Lower lobe of right lung (tissue), 2 donors: ENCODE measurements at regions not wholly inside any gene's neighbourhood (a gene's known extent, or its start where the extent isn't known, plus 50 kb on each side); places are given as distances from the start of the nearest gene placed in this dataset.

ENCODE experiments used
- ATAC-seq, 2 donors: fragments of 200-7000 bp; cut with Tn5 transposase; one replicate each; pipeline ENCODE4 v1.9.1; 2020 to 2022; ENCODE audit warnings: mild to moderate bottlenecking in 2 of 2, moderate library complexity in 2 of 2
- DNase-seq: peaks from one replicate; pipeline ENCODE4 v3.0.0-alpha.2; 2020
- H3K27ac ChIP-seq: fragments of 200-600 bp; one replicate; pipeline ENCODE4 v1.8.0; 2022
- H3K27me3 ChIP-seq: fragments of 200-600 bp; one replicate; pipeline ENCODE4 v1.8.0; 2022; ENCODE audit warnings: low read depth
- H3K36me3 ChIP-seq: fragments of 200-600 bp; one replicate; pipeline ENCODE4 v1.8.0; 2022; ENCODE audit warnings: mild to moderate bottlenecking
- H3K4me1 ChIP-seq: fragments of 200-600 bp; one replicate; pipeline ENCODE4 v1.8.0; 2022
- H3K4me3 ChIP-seq: fragments of 200-600 bp; one replicate; pipeline ENCODE4 v1.8.0; 2022; ENCODE audit warnings: mild to moderate bottlenecking
- H3K9me3 ChIP-seq: fragments of 200-600 bp; one replicate; pipeline ENCODE4 v1.8.0; 2022
- intact Hi-C: fragments of 100-400 bp; cut with DNase I; formaldehyde crosslinking; loops from one replicate; pipeline ENCODE4 v1.11.0; 2022
- TF ChIP-seq, protein P1 (sequence below): fragments of 200-600 bp; IDR thresholded peaks from one replicate; pipeline ENCODE4 v1.8.0; 2022; ENCODE audit warnings: antibody characterized with exemption, mild to moderate bottlenecking
- donor health status: DM: no; HTN: yes; CAD: no; lungs with severe emphysema.

DNA sequence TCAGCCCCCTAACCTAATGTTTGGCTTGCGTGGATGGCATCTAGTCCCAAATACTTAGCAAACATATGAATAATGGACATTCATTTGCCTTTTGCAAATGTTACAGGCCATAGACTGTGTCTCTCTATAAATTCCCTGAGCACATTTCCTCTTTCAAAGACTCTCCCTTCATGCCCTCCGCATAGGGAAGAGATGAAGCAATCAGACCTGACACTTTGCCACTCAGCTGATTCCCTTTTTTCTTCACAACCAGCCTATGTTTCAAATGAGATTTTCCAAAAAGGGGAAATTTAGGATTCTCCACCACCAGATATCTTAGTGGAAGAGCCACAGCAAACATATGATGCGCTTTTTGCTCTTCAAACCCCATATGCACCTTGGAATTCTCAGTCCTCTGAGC is 453.7 kb downstream of the STK39 start:
- H3K27ac ChIP-seq = no peak overlapping the region
- H3K4me1 ChIP-seq = no peaks in the 10 kb centered on the region
- TF ChIP-seq, protein P1, sequence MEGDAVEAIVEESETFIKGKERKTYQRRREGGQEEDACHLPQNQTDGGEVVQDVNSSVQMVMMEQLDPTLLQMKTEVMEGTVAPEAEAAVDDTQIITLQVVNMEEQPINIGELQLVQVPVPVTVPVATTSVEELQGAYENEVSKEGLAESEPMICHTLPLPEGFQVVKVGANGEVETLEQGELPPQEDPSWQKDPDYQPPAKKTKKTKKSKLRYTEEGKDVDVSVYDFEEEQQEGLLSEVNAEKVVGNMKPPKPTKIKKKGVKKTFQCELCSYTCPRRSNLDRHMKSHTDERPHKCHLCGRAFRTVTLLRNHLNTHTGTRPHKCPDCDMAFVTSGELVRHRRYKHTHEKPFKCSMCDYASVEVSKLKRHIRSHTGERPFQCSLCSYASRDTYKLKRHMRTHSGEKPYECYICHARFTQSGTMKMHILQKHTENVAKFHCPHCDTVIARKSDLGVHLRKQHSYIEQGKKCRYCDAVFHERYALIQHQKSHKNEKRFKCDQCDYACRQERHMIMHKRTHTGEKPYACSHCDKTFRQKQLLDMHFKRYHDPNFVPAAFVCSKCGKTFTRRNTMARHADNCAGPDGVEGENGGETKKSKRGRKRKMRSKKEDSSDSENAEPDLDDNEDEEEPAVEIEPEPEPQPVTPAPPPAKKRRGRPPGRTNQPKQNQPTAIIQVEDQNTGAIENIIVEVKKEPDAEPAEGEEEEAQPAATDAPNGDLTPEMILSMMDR = no peak
- H3K4me3 ChIP-seq = no peak overlapping the region
- ATAC-seq = no peak
- intact Hi-C loops = no loop called here
- H3K27me3 ChIP-seq = no peaks in the 10 kb centered on the region
- peaks cover 7% of the 10 kb centered on the region for H3K9me3 ChIP-seq
- no peak for DNase-seq
- no peaks in the 10 kb centered on the region for H3K36me3 ChIP-seq

DNA sequence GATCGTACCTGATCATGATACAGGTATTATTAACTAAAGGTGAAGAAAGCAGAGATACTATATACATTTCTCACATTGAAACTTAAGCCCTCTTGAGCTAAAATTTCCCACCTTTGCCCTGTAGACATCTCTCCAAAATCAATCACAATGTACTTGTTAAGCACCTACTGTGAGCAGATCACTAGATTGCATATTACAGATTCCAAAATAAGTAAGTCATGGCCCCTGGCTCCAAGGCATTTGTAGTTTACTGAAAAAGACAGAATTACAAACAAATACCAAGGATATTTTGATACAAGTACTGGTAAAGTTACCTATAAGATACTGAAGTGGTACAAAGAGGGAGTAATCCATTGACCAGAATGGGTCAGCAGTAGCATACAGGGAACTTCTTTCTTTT is 455.3 kb downstream of the STK39 start:
- DNase-seq = no peak
- no peak for ATAC-seq
- Histone ChIP-seq H3K4me1 (no peaks in the 10 kb centered on the region), H3K36me3 (no peaks in the 10 kb centered on the region), H3K4me3 (no peak overlapping the region), H3K9me3 (no peaks in the 10 kb centered on the region), H3K27me3 (no peaks in the 10 kb centered on the region), H3K27ac (no peak overlapping the region)
- TF ChIP-seq, protein P1 = no peak
- intact Hi-C loops = no loop called here

DNA sequence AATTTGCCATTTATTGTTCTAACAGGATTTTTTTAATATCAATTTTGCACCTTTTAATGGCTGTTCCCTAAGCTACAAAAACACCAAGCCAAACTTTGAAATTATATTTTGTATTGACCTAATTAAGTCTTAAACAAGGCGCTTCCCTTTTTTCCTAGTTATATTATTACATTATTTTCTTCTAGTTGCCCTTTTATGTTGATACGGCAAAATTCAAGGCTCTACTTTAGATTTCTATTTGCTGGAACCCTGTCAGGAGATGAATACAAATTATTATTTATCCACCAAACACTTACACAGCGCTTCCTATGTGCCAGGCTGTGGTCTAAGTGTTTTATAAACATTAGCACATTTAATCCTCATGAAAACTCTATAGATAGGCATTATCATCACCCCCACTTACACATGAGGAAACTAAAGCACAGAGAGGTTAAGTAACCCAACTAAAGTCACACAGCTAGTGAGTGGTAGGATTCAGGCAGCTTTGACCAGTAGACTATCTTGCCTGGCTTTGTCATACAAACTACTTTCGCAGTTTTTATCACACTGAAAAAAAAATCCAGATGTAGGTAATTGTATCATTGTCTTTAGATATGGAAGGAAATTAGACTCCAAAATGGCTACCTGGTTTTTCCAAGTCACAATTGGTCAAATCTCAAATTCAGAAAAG is 456.5 kb downstream of the STK39 start:
- H3K36me3 ChIP-seq = no peaks in the 10 kb centered on the region
- H3K27me3 ChIP-seq = no peaks in the 10 kb centered on the region
- H3K9me3 ChIP-seq = no peaks in the 10 kb centered on the region
- ATAC-seq = no peak
- intact Hi-C loops = no loop called here
- TF ChIP-seq, protein P1 = no peak
- H3K27ac ChIP-seq = no peak overlapping the region
- no peak overlapping the region for H3K4me3 ChIP-seq
- H3K4me1 ChIP-seq = no peaks in the 10 kb centered on the region
- DNase-seq = no peak

DNA sequence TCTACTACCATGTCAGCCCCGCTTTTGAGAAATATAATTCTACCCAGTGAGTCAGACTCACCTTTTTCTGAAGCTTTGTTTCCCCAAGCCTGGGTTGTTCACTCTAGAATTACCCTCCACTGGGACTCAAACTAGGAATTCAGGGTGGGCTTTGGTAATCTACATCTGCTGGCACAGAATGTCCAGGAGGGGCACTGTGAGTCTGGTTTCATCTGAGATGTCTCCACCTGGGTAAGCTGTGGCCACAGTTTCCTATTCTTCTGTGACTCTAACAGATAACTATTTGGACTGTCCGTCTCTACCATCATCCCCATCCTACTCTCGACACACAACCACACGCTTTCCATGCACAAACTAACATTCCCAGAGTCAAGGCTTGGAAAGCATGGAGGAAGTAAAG is 457.2 kb downstream of the STK39 start:
- TF ChIP-seq, protein P1 = no peak
- Histone ChIP-seq H3K27me3 (no peaks in the 10 kb centered on the region), H3K36me3 (no peaks in the 10 kb centered on the region), H3K9me3 (no peaks in the 10 kb centered on the region), H3K4me1 (no peaks in the 10 kb centered on the region), H3K27ac (no peak overlapping the region), H3K4me3 (no peak overlapping the region)
- DNase-seq (no peak), ATAC-seq (no peak)
- intact Hi-C loops = no loop called here

DNA sequence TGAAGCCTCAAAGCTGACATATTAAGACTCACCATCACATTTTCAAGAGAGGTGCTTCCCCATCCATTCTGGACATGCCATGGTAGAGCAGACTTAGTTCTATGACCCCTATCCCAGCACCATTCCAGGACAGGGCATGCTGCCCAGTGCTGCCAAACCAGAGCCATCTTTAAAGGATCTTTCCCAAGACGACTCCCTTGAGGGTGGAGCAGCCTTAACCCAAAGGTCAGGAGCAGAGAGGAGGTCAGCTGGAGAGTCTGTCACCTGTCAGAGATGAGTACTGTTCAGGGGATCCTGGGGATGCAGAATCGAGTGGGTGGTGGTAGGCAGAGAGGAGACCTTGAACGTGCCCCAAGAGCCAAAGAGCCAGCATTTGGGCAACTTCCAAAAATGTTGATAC is 459.8 kb downstream of the STK39 start:
- intact Hi-C loops = no loop called here
- ATAC-seq = no peak

More for the DNA sequence above, 459.8 kb downstream of the STK39 start:
- Histone ChIP-seq H3K4me1 (no peaks in the 10 kb centered on the region), H3K9me3 (no peaks in the 10 kb centered on the region), H3K36me3 (no peaks in the 10 kb centered on the region), H3K4me3 (no peak overlapping the region), H3K27me3 (no peaks in the 10 kb centered on the region), H3K27ac (no peak overlapping the region)
- DNase-seq = no peak
- TF ChIP-seq, protein P1 = no peak
